Kidney (tissue), 13 donors: ENCODE measurements at regions not wholly inside any gene's neighbourhood (a gene's known extent, or its start where the extent isn't known, plus 50 kb on each side); places are given as distances from the start of the nearest gene placed in this dataset.

Experiments used
- DNase-seq, 5 donors: peaks; one replicate each; pipeline ENCODE4 v3.0.0-alpha.2; 2013 to 2020
- FAIRE-seq: peaks from 2 replicates; lab custom pipeline; 2012; peaks lifted over from hg19 to GRCh38; lab: Jason Lieb, UNC
- H3K27ac ChIP-seq, 2 donors: one replicate each; pipeline ENCODE4 v1.7.0; 2013; ENCODE audit warnings: low read depth in 2 of 2, low read length in 2 of 2, inconsistent platforms in 1 of 2
- H3K27me3 ChIP-seq: one replicate; pipeline ENCODE4 v1.7.1; 2013; ENCODE audit warnings: low read length, inconsistent platforms; ENCODE audit not compliant: control insufficient read depth, insufficient read depth
- H3K36me3 ChIP-seq, 3 donors: one replicate each; pipeline versions ENCODE4 v1.7.0 to v1.7.1; 2013; ENCODE audit warnings: low read length in 3 of 3, control low read depth in 1 of 3, inconsistent platforms in 1 of 3; ENCODE audit not compliant: insufficient read depth in 3 of 3, control insufficient read depth in 2 of 3
- H3K4me1 ChIP-seq, 3 donors: one replicate each; pipeline versions ENCODE4 v1.7.0 to v1.7.1; 2013; ENCODE audit warnings: low read length in 3 of 3, inconsistent platforms in 1 of 3, low read depth in 1 of 3; ENCODE audit not compliant: control insufficient read depth in 2 of 3, insufficient read depth in 2 of 3
- H3K4me3 ChIP-seq, 3 donors: one replicate each; pipeline versions ENCODE4 v1.7.0 to v1.8.1; 2013; ENCODE audit warnings: low read length in 3 of 3, control low read depth in 1 of 3, inconsistent platforms in 1 of 3
- H3K9ac ChIP-seq, 3 donors: one replicate each; pipeline versions ENCODE4 v1.7.0 to v1.7.1; 2013; ENCODE audit warnings: low read length in 3 of 3, control low read depth in 1 of 3, inconsistent platforms in 1 of 3
- H3K9me3 ChIP-seq, 3 donors: one replicate each; pipeline versions ENCODE4 v1.7.0 to v1.7.1; 2013; ENCODE audit warnings: low read length in 3 of 3, control low read depth in 1 of 3, inconsistent platforms in 1 of 3; ENCODE audit not compliant: control insufficient read depth in 2 of 3, insufficient read depth in 1 of 3
- intact Hi-C: fragments of 100-400 bp; cut with DNase I; formaldehyde crosslinking; loops from one replicate; pipeline ENCODE4 v1.11.1; 2022
- TF ChIP-seq, protein P1 (sequence below): IDR thresholded peaks from 3 replicates; pipeline ENCODE4 v1.5.1; 2012; ENCODE audit warnings: mild to moderate bottlenecking, moderate library complexity, borderline replicate concordance; ENCODE audit not compliant: insufficient read depth; ENCODE audit errors: extremely low read depth
- donor health status: control.
- donor health status: control.
- donor health status: control.
- donor health status: control.
- donor health status: control.
- donor health status: DM: yes; HTN: yes; CAD: no.
- donor health status: Normal renal cell carcinoma (clear cell type).

DNA sequence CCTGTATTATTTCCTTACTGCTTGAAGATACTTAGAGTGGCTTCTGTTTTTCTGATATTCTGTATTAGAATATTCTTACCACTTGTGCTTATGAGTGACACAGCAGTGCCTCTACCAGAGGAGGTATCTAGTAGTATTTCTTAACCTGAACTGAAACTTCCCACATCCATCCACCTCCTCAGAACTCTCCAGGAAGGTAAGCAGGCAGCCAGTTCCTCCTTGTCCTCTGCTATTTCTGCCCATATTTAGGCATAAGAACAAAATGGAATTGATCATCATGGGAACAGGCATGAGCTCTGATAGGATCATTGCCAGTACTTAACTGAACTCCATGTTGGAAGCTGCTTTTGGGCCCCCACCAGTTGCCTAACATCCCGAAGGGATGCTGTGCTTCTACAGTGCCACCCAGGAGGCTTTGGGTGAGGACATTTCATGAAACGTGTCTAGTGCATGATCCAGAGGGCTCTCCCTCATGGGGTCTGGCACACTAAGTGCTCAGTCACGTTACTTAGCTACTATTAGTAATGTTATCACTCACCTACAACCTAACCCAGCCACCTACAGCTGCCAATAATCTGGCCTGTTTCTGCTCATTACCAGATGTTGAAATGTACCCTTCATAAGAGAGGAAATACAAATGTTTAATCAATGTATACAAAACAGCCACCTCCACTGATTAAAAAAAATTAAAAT lies 520.7 kb downstream of the EIPR1 start:
- TF ChIP-seq, protein P1, sequence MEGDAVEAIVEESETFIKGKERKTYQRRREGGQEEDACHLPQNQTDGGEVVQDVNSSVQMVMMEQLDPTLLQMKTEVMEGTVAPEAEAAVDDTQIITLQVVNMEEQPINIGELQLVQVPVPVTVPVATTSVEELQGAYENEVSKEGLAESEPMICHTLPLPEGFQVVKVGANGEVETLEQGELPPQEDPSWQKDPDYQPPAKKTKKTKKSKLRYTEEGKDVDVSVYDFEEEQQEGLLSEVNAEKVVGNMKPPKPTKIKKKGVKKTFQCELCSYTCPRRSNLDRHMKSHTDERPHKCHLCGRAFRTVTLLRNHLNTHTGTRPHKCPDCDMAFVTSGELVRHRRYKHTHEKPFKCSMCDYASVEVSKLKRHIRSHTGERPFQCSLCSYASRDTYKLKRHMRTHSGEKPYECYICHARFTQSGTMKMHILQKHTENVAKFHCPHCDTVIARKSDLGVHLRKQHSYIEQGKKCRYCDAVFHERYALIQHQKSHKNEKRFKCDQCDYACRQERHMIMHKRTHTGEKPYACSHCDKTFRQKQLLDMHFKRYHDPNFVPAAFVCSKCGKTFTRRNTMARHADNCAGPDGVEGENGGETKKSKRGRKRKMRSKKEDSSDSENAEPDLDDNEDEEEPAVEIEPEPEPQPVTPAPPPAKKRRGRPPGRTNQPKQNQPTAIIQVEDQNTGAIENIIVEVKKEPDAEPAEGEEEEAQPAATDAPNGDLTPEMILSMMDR = no peak
- no peaks in the 10 kb centered on the region for H3K4me1 ChIP-seq
- no peak overlapping the region for H3K4me3 ChIP-seq
- DNase-seq (no peak), FAIRE-seq (no peak)
- H3K27me3 ChIP-seq = no peaks in the 10 kb centered on the region
- intact Hi-C loops = no loop called here
- no peak overlapping the region for H3K27ac ChIP-seq
- no peak overlapping the region for H3K9ac ChIP-seq
- H3K36me3 ChIP-seq = no peaks in the 10 kb centered on the region
- peaks cover 0 to 4% (median 3%) of the 10 kb centered on the region in 3 donors for H3K9me3 ChIP-seq

DNA sequence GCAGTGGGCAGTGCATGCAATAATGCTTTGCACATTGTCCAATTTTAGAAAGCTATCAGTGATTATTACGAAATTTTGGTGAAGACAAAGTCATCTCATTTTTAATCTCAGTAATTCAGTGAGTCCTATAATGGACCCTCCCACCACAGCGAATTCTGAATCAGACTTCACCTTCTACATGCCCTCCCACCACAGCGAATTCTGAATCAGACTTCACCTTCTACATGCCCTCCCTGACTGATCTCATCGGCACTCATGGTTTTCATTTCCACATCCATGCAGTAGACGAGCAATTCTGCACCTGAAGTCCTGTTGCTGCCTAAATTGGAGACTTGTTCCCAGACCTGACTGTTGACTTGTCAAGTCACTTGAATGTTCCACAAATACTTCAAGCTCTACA lies 522.3 kb downstream of the EIPR1 start:
- DNase-seq (no peak), FAIRE-seq (no peak)
- Histone ChIP-seq H3K4me1 (no peaks in the 10 kb centered on the region), H3K4me3 (no peak overlapping the region), H3K9me3 (peaks cover 0 to 3% (median under 1%) of the 10 kb centered on the region in 3 donors), H3K36me3 (no peaks in the 10 kb centered on the region), H3K27me3 (no peaks in the 10 kb centered on the region), H3K9ac (no peak overlapping the region), H3K27ac (no peak overlapping the region)
- TF ChIP-seq, protein P1 = no peak
- intact Hi-C loops = no loop called here

DNA sequence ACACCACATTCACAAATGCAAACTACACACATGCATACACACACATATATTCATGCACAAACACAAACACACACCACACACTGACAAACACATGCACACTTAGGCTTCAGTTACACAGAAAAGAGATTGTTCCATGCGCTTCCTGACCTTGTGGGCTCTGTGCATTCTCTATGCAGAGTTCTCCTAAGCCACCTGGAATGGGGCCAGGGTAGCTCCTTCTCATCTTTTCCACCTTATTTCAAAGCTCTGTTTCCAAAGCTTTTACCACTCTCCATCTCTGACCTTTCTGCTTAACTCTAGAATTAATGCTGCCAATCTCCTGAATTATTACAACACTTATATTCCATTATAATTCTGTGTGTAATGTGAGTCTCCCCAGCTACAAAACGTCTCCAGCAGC lies 522.3 kb upstream of the MYT1L start:
- Histone ChIP-seq H3K4me3 (no peak overlapping the region), H3K9ac (no peak overlapping the region), H3K4me1 (no peaks in the 10 kb centered on the region), H3K36me3 (no peaks in the 10 kb centered on the region), H3K27ac (no peak overlapping the region), H3K9me3 (peaks cover 0 to 3% (median 0%) of the 10 kb centered on the region in 3 donors), H3K27me3 (no peaks in the 10 kb centered on the region)
- DNase-seq (no peak), FAIRE-seq (no peak)
- TF ChIP-seq, protein P1 = no peak
- intact Hi-C loops = no loop called here
